ENCODE measurements at regions not wholly inside any gene's neighbourhood (a gene's known extent, or its start where the extent isn't known, plus 50 kb on each side); places are given as distances from the start of the nearest gene placed in this dataset.

DNA sequence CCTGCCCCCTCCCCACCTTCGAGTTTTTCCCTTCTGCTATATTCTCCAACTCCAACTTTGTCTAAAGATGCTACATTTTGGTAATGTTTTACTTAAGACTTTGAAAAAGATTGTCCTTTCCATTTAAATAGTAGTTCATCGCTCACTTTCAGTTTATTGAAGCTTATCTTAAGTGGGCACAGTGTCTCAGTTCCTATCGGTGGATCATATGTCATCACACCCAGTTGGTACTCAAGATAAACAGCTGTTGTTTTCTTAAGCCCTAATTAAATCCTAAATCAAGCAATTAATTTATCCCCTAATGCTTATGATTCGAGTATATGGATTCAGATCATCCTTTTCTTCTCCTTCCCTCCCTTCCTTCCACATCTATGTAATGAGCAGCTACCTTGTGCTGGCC lies 210.7 kb downstream of the TLE3 start:
- no peak for DNase-seq (ENCODE audit: low read depth)
- H3K4me3 ChIP-seq (ENCODE audit: low read depth, low read length), result no peak overlapping the region
- TF ChIP-seq, protein P1, sequence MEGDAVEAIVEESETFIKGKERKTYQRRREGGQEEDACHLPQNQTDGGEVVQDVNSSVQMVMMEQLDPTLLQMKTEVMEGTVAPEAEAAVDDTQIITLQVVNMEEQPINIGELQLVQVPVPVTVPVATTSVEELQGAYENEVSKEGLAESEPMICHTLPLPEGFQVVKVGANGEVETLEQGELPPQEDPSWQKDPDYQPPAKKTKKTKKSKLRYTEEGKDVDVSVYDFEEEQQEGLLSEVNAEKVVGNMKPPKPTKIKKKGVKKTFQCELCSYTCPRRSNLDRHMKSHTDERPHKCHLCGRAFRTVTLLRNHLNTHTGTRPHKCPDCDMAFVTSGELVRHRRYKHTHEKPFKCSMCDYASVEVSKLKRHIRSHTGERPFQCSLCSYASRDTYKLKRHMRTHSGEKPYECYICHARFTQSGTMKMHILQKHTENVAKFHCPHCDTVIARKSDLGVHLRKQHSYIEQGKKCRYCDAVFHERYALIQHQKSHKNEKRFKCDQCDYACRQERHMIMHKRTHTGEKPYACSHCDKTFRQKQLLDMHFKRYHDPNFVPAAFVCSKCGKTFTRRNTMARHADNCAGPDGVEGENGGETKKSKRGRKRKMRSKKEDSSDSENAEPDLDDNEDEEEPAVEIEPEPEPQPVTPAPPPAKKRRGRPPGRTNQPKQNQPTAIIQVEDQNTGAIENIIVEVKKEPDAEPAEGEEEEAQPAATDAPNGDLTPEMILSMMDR (conservative IDR thresholded peaks at IDR 0.05; ENCODE audit: low read depth, low read length), result no peak

- DNase-seq (ENCODE audit: low read depth), result no peak
These were observed 210.2 kb downstream of the TLE3 start for GRCh38 chr15:69887553-69887952.

DNA sequence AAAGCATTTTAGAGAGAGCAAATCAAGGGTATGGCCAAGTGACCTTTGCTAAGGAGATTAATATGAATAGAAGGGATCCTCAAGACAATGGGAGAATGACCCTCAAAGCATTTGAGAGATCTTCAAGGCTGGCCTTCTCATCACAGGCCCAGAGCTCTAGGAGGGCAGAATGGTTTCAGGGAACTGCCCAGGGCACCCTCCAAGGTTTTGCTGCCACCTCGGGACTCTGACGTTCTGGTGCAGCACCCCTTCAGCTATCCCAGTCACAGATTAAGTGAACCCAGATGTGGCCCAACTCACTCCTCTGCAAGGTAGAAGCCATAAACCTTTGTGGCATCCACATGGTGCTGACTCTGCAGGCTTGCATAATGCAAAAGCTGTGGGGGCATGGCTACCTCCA lies 209.3 kb downstream of the TLE3 start:
- H3K4me3 ChIP-seq (ENCODE audit: low read depth, low read length), result no peak overlapping the region
- TF ChIP-seq, protein P1 (conservative IDR thresholded peaks at IDR 0.05; ENCODE audit: low read depth, low read length), result no peak
- DNase-seq (ENCODE audit: low read depth), result no peak

More at GRCh38 chr15:69887553-69887952, 210.2 kb downstream of the TLE3 start:
- TF ChIP-seq, protein P1 (conservative IDR thresholded peaks at IDR 0.05; ENCODE audit: low read depth, low read length), result no peak
- no peak overlapping the region for H3K4me3 ChIP-seq (ENCODE audit: low read depth, low read length)

DNA sequence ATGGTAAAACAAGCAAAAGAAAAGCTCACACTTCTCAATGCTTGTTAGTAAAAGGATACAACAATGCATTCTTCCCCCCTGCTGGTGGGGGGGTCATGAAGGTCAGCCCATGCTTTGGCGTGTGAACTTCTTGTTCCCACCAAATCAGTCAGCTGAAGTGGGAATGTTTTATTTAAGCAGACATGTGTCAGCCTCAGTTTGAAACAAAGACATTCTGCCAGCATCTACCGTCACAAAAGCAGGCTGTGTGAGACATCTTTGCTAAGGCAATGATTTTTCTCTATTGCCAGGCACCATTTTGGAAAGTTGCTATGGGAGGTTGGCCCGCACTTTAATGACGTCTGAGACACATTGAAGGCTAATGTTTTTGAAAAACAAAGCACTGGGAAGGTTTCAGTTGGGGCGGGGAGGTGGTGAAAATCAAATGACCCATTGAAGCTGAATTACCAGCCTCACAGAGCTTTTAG lies 206.6 kb downstream of the TLE3 start:
- H3K4me3 ChIP-seq (ENCODE audit: low read depth, low read length), result no peak overlapping the region
- DNase-seq (ENCODE audit: low read depth), result no peak
- TF ChIP-seq, protein P1 (conservative IDR thresholded peaks at IDR 0.05; ENCODE audit: low read depth, low read length), result no peak

DNA sequence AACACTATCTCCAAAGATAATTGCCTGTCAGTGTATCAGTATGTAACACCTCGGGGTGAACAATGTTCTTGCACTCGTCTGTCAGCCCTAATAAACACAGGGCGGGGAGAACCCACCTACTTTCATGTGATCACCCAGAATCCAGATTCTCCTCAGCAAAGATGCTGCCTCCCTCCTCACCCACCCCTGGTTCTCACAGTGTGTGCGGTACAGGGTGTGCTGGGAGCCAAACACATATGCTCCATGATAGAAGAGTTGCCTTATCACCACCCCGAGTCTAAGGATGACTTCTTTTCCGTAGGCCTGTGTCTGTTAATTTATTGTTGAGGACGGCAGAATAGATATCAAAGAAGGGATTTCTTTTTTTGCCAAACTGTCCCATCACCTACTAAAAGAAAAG lies 206.1 kb downstream of the TLE3 start:
- TF ChIP-seq, protein P1 (conservative IDR thresholded peaks at IDR 0.05; ENCODE audit: low read depth, low read length), result no peak
- no peak for DNase-seq (ENCODE audit: low read depth)
- H3K4me3 ChIP-seq (ENCODE audit: low read depth, low read length), result no peak overlapping the region

GRCh38 chr15:69892351-69892750 lies 205.4 kb downstream of the TLE3 start:
- TF ChIP-seq, protein P1 (conservative IDR thresholded peaks at IDR 0.05; ENCODE audit: low read depth, low read length), result no peak
- DNase-seq (ENCODE audit: low read depth), result no peak
- no peak overlapping the region for H3K4me3 ChIP-seq (ENCODE audit: low read depth, low read length)

- no peak overlapping the region for H3K4me3 ChIP-seq (ENCODE audit: low read depth, low read length)
- no peak for DNase-seq (ENCODE audit: low read depth)
- TF ChIP-seq, protein P1 (conservative IDR thresholded peaks at IDR 0.05; ENCODE audit: low read depth, low read length), result no peak
These were observed 204.6 kb downstream of the TLE3 start for GRCh38 chr15:69893086-69893485.

All from epithelial cell of proximal tubule (primary cell).